Esophagus (tissue), 2 donors: ENCODE measurements at regions not wholly inside any gene's neighbourhood (a gene's known extent, or its start where the extent isn't known, plus 50 kb on each side); places are given as distances from the start of the nearest gene placed in this dataset.

ENCODE experiments used
- H3K27ac ChIP-seq, 2 donors: one replicate each; pipeline ENCODE4 v1.5.1; 2013; ENCODE audit warnings: low read depth in 2 of 2, mild to moderate bottlenecking in 2 of 2, inconsistent platforms in 1 of 2, low read length in 1 of 2, moderate library complexity in 1 of 2
- H3K27me3 ChIP-seq, 2 donors: one replicate each; pipeline ENCODE4 v1.6.1; 2013; ENCODE audit warnings: low read length in 2 of 2, control low read depth in 1 of 2, mild to moderate bottlenecking in 1 of 2; ENCODE audit not compliant: insufficient read depth in 2 of 2, control insufficient read depth in 1 of 2
- H3K36me3 ChIP-seq, 2 donors: one replicate each; pipeline ENCODE4 v1.6.1; 2013; ENCODE audit warnings: low read length in 1 of 2; ENCODE audit not compliant: control insufficient read depth in 2 of 2, insufficient read depth in 2 of 2
- H3K4me1 ChIP-seq, 2 donors: one replicate each; pipeline ENCODE4 v1.6.1; 2013; ENCODE audit warnings: low read length in 1 of 2; ENCODE audit not compliant: control insufficient read depth in 2 of 2, insufficient read depth in 2 of 2
- H3K4me3 ChIP-seq, 2 donors: one replicate each; pipeline ENCODE4 v1.5.1; 2013; ENCODE audit warnings: low read length in 2 of 2, mild to moderate bottlenecking in 2 of 2, low read depth in 1 of 2, moderate library complexity in 1 of 2
- H3K9me3 ChIP-seq, 2 donors: one replicate each; pipeline ENCODE4 v1.6.1; 2013; ENCODE audit warnings: mild to moderate bottlenecking in 2 of 2, low read depth in 1 of 2, low read length in 1 of 2, moderate library complexity in 1 of 2; ENCODE audit not compliant: control insufficient read depth in 2 of 2, insufficient read depth in 1 of 2
- WGBS, 2 donors: extraction: QIAGEN DNeasy Blood & Tissue Kit; methylation state at CpG; one replicate each; pipeline ENCODE4 v1.1.7; 2013; 5-methylcytosine and 5-hydroxymethylcytosine counted together
- donor health status: healthy with polysubstance abuse.
- donor health status: Bipolar disorder and iron deficiency.

GRCh38 chr14:96978525-96979272 lies 181.5 kb downstream of the VRK1 start:
- no peak overlapping the region for H3K27ac ChIP-seq
- no peak overlapping the region for H3K4me3 ChIP-seq
- peaks cover 0 to 4% of the 10 kb centered on the region in 2 donors for H3K9me3 ChIP-seq
- H3K4me1 ChIP-seq, result no peaks in the 10 kb centered on the region
- WGBS, 2 donors, result 59 to 65% methylated on average over 4 of the region's 4 CpGs
- no peaks in the 10 kb centered on the region for H3K27me3 ChIP-seq
- no peaks in the 10 kb centered on the region for H3K36me3 ChIP-seq

- 52 to 69% methylated on average over 12 of the region's 12 CpGs for WGBS, 2 donors
- Histone ChIP-seq H3K27me3 (no peaks in the 10 kb centered on the region), H3K27ac (no peak overlapping the region), H3K4me3 (no peak overlapping the region), H3K36me3 (no peaks in the 10 kb centered on the region), H3K4me1 (no peaks in the 10 kb centered on the region), H3K9me3 (peaks cover 0 to 2% of the 10 kb centered on the region in 2 donors)
Measured at GRCh38 chr14:96979611-96980074, 182.5 kb downstream of the VRK1 start.

GRCh38 chr14:96980835-96981234 lies 183.7 kb downstream of the VRK1 start:
- no peaks in the 10 kb centered on the region for H3K36me3 ChIP-seq
- H3K27me3 ChIP-seq, result no peaks in the 10 kb centered on the region
- WGBS, 2 donors, result 85 to 89% methylated on average over 4 of the region's 4 CpGs
- H3K9me3 ChIP-seq, result peaks cover 0 to 3% of the 10 kb centered on the region in 2 donors
- no peaks in the 10 kb centered on the region for H3K4me1 ChIP-seq
- no peak overlapping the region for H3K4me3 ChIP-seq
- no peak overlapping the region for H3K27ac ChIP-seq

GRCh38 chr14:96986256-96987085 lies 189.3 kb downstream of the VRK1 start:
- Histone ChIP-seq H3K4me3 (no peak overlapping the region), H3K27me3 (no peaks in the 10 kb centered on the region), H3K9me3 (peaks cover 0 to 3% of the 10 kb centered on the region in 2 donors), H3K36me3 (no peaks in the 10 kb centered on the region), H3K4me1 (no peaks in the 10 kb centered on the region), H3K27ac (no peak overlapping the region)
- 73 to 77% methylated on average over 6 of the region's 6 CpGs for WGBS, 2 donors

GRCh38 chr14:96987086-96987474 lies 189.9 kb downstream of the VRK1 start:
- Histone ChIP-seq H3K9me3 (peaks cover 0 to 3% of the 10 kb centered on the region in 2 donors), H3K4me3 (no peak overlapping the region), H3K4me1 (no peaks in the 10 kb centered on the region), H3K36me3 (no peaks in the 10 kb centered on the region), H3K27me3 (no peaks in the 10 kb centered on the region), H3K27ac (no peak overlapping the region)
- WGBS, 2 donors, result 65 to 67% methylated on average over 6 of the region's 6 CpGs

GRCh38 chr14:96987771-96988170 lies 190.6 kb downstream of the VRK1 start:
- Histone ChIP-seq H3K36me3 (no peaks in the 10 kb centered on the region), H3K4me1 (no peaks in the 10 kb centered on the region), H3K9me3 (peaks cover 0 to 3% of the 10 kb centered on the region in 2 donors), H3K27me3 (no peaks in the 10 kb centered on the region), H3K27ac (no peak overlapping the region), H3K4me3 (no peak overlapping the region)
- WGBS, 2 donors, result 89% methylated on average over 3 of the region's 3 CpGs

GRCh38 chr14:96989306-96989705 lies 192.1 kb downstream of the VRK1 start:
- no peak overlapping the region for H3K27ac ChIP-seq
- 63 to 73% methylated on average over 4 of the region's 4 CpGs for WGBS, 2 donors

GRCh38 chr14:96991226-96991625 lies 194.0 kb downstream of the VRK1 start:
- H3K4me1 ChIP-seq, result no peaks in the 10 kb centered on the region
- no peak overlapping the region for H3K4me3 ChIP-seq
- H3K9me3 ChIP-seq, result no peaks in the 10 kb centered on the region
- no peaks in the 10 kb centered on the region for H3K27me3 ChIP-seq
- H3K27ac ChIP-seq, result no peak overlapping the region
- H3K36me3 ChIP-seq, result no peaks in the 10 kb centered on the region
- WGBS, 2 donors, result 89 to 92% methylated on average over 2 of the region's 2 CpGs

More at GRCh38 chr14:96989306-96989705, 192.1 kb downstream of the VRK1 start:
- Histone ChIP-seq H3K9me3 (peaks cover 0 to 3% of the 10 kb centered on the region in 2 donors), H3K4me1 (no peaks in the 10 kb centered on the region), H3K4me3 (no peak overlapping the region), H3K36me3 (no peaks in the 10 kb centered on the region), H3K27me3 (no peaks in the 10 kb centered on the region)

GRCh38 chr14:96994999-96995398 lies 197.8 kb downstream of the VRK1 start:
- WGBS, 2 donors, result 85 to 94% methylated on average over 6 of the region's 6 CpGs
- H3K36me3 ChIP-seq, result no peaks in the 10 kb centered on the region
- peaks cover 0 to 2% of the 10 kb centered on the region in 2 donors for H3K4me1 ChIP-seq

More at GRCh38 chr14:96994999-96995398, 197.8 kb downstream of the VRK1 start:
- no peaks in the 10 kb centered on the region for H3K9me3 ChIP-seq
- no peak overlapping the region for H3K4me3 ChIP-seq
- no peak overlapping the region for H3K27ac ChIP-seq
- no peaks in the 10 kb centered on the region for H3K27me3 ChIP-seq
